Uterus (tissue), 2 donors: ENCODE measurements at regions not wholly inside any gene's neighbourhood (a gene's known extent, or its start where the extent isn't known, plus 50 kb on each side); places are given as distances from the start of the nearest gene placed in this dataset.

Experiments used
- POLR2A ChIP-seq, 2 donors: fragments of 450-650 bp; IDR thresholded peaks; one replicate each; pipeline ENCODE4 v1.6.1; 2016; ENCODE audit warnings: antibody characterized with exemption in 2 of 2, mild to moderate bottlenecking in 1 of 2, moderate library complexity in 1 of 2
- TF ChIP-seq, protein P1 (sequence below), 4 experiments: fragments of 200-600 bp in 2 of 4; fragments of 450-650 bp in 2 of 4; sonication (generic) in 2 of 4; IDR thresholded peaks; one replicate each; pipeline ENCODE4 v1.5.1; 2016 to 2019; ENCODE audit warnings: antibody characterized with exemption in 4 of 4, mild to moderate bottlenecking in 2 of 4, moderate library complexity in 1 of 4

DNA sequence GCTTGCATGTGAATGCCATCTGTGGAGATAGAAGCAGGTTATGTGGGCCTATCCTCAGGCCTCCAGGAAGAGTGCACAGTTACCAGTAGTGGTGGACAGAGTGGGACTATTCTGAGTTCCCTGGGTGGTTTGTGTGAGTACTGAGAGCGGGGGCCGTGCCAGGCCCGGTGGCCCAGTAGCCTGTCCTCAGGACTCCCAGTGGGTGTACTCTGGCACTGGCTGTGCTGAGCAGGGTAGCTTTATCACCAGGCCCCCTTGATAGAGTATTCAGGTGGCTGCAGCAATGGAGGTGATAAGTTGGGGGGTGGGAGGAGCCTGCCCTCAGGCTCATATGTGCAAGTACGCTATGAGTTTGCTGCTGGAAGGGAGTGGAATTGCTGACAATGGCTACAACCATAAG lies 979.0 kb upstream of the PIK3C3 start:
- TF ChIP-seq, protein P1, sequence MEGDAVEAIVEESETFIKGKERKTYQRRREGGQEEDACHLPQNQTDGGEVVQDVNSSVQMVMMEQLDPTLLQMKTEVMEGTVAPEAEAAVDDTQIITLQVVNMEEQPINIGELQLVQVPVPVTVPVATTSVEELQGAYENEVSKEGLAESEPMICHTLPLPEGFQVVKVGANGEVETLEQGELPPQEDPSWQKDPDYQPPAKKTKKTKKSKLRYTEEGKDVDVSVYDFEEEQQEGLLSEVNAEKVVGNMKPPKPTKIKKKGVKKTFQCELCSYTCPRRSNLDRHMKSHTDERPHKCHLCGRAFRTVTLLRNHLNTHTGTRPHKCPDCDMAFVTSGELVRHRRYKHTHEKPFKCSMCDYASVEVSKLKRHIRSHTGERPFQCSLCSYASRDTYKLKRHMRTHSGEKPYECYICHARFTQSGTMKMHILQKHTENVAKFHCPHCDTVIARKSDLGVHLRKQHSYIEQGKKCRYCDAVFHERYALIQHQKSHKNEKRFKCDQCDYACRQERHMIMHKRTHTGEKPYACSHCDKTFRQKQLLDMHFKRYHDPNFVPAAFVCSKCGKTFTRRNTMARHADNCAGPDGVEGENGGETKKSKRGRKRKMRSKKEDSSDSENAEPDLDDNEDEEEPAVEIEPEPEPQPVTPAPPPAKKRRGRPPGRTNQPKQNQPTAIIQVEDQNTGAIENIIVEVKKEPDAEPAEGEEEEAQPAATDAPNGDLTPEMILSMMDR (IDR thresholded peaks at IDR 0.05): no peak
- no peak for TF ChIP-seq POLR2A (IDR thresholded peaks at IDR 0.05)
